Chondrocyte (in vitro differentiated cells): ENCODE measurements at regions not wholly inside any gene's neighbourhood (a gene's known extent, or its start where the extent isn't known, plus 50 kb on each side); places are given as distances from the start of the nearest gene placed in this dataset.

Experiments
- DNase-seq: peaks from one replicate; pipeline ENCODE4 v3.0.0; 2021; ENCODE audit warnings: mixed read lengths, low spot score
- H3K27ac Mint-ChIP-seq: one replicate; pipeline ENCODE4 v1.8.0; 2021; ENCODE audit warnings: mild to moderate bottlenecking, moderate library complexity, mixed read lengths; ENCODE audit not compliant: unreplicated experiment
- H3K27me3 Mint-ChIP-seq: 2 replicates; pipeline ENCODE4 v1.8.0; 2021; ENCODE audit warnings: low read depth, mixed read lengths
- H3K36me3 Mint-ChIP-seq: 2 replicates; pipeline ENCODE4 v1.8.0; 2021; ENCODE audit warnings: low read depth, mixed read lengths
- H3K4me1 Mint-ChIP-seq: 2 replicates; pipeline ENCODE4 v1.8.0; 2021; ENCODE audit warnings: low read depth, mild to moderate bottlenecking, mixed read lengths
- H3K4me3 Mint-ChIP-seq: one replicate; pipeline ENCODE4 v1.8.0; 2021; ENCODE audit warnings: mild to moderate bottlenecking, moderate library complexity, mixed read lengths; ENCODE audit not compliant: unreplicated experiment
- H3K9me3 Mint-ChIP-seq: 2 replicates; pipeline ENCODE4 v1.8.0; 2021; ENCODE audit warnings: low read depth, mixed read lengths
- CTCF ChIP-seq: fragments of 200-600 bp; sonication (generic); IDR thresholded peaks from 2 replicates; pipeline ENCODE4 v1.5.0; 2021; ENCODE audit warnings: antibody characterized with exemption, mild to moderate bottlenecking, moderate library complexity

GRCh38 chr6:14837435-14837834 is 408.4 kb upstream of the JARID2 start:
- Mint-ChIP-seq H3K9me3 (no peaks in the 10 kb centered on the region), H3K36me3 (peaks cover 3% of the 10 kb centered on the region), H3K27ac (no peak overlapping the region), H3K4me1 (peaks cover 8% of the 10 kb centered on the region), H3K27me3 (peaks cover 16% of the 10 kb centered on the region), H3K4me3 (no peak overlapping the region)
- DNase-seq: no peak
- TF ChIP-seq CTCF: no peak

- peaks cover 9% of the 10 kb centered on the region for H3K4me1 Mint-ChIP-seq
- H3K4me3 Mint-ChIP-seq: no peak overlapping the region
- H3K36me3 Mint-ChIP-seq: peaks cover 3% of the 10 kb centered on the region
- TF ChIP-seq CTCF: no peak
- no peak overlapping the region for H3K27ac Mint-ChIP-seq
- peaks cover 15% of the 10 kb centered on the region for H3K27me3 Mint-ChIP-seq
- DNase-seq: no peak
- no peaks in the 10 kb centered on the region for H3K9me3 Mint-ChIP-seq
Observed at GRCh38 chr6:14838133-14838583, 407.7 kb upstream of the JARID2 start.

- no peak for DNase-seq
- no peak for TF ChIP-seq CTCF
- H3K4me3 Mint-ChIP-seq: no peak overlapping the region
Observed at GRCh38 chr6:14841901-14842421, 403.9 kb upstream of the JARID2 start.

GRCh38 chr6:14844411-14844810 is 401.5 kb upstream of the JARID2 start:
- Mint-ChIP-seq H3K9me3 (no peaks in the 10 kb centered on the region), H3K27ac (no peak overlapping the region), H3K36me3 (no peaks in the 10 kb centered on the region), H3K4me3 (no peak overlapping the region), H3K4me1 (peaks cover 9% of the 10 kb centered on the region), H3K27me3 (peaks cover 4% of the 10 kb centered on the region)
- DNase-seq: no peak
- no peak for TF ChIP-seq CTCF

More at GRCh38 chr6:14841901-14842421, 403.9 kb upstream of the JARID2 start:
- Mint-ChIP-seq H3K27me3 (peaks cover 13% of the 10 kb centered on the region), H3K9me3 (no peaks in the 10 kb centered on the region), H3K4me1 (peaks cover 9% of the 10 kb centered on the region), H3K27ac (peak overlapping the region; percentile 87), H3K36me3 (peaks cover under 1% of the 10 kb centered on the region)

GRCh38 chr6:14848019-14848418 is 397.9 kb upstream of the JARID2 start:
- Mint-ChIP-seq H3K4me3 (no peak overlapping the region), H3K9me3 (no peaks in the 10 kb centered on the region), H3K27me3 (no peaks in the 10 kb centered on the region), H3K36me3 (no peaks in the 10 kb centered on the region), H3K4me1 (no peaks in the 10 kb centered on the region), H3K27ac (no peak overlapping the region)
- TF ChIP-seq CTCF: no peak
- DNase-seq: no peak
